Psoas muscle (tissue), 7 donors: ENCODE measurements at regions not wholly inside any gene's neighbourhood (a gene's known extent, or its start where the extent isn't known, plus 50 kb on each side); places are given as distances from the start of the nearest gene placed in this dataset.

Experiments used
- ATAC-seq, 4 donors: fragments of 200-7000 bp; cut with Tn5 transposase; one replicate each; pipeline ENCODE4 v1.9.1; 2020; ENCODE audit warnings: moderate library complexity in 3 of 4, mild to moderate bottlenecking in 2 of 4
- DNase-seq, 2 donors: peaks; one replicate each; pipeline ENCODE4 v3.0.0-alpha.2; 2020
- H3K27ac ChIP-seq: fragments of 200-600 bp; one replicate; pipeline ENCODE4 v1.8.0; 2022
- H3K27me3 ChIP-seq, 3 donors: fragments of 200-600 bp in 1 of 3; one replicate each; pipeline versions ENCODE4 v1.6.1 to v1.8.0; 2013 to 2022; ENCODE audit warnings: low read length in 2 of 3, mild to moderate bottlenecking in 2 of 3, moderate library complexity in 1 of 3; ENCODE audit not compliant: insufficient read depth in 3 of 3
- H3K36me3 ChIP-seq, 2 donors: fragments of 200-600 bp in 1 of 2; one replicate each; pipeline versions ENCODE4 v1.6.1 to v1.8.0; 2013 to 2022; ENCODE audit warnings: low read depth in 1 of 2, mild to moderate bottlenecking in 1 of 2, moderate library complexity in 1 of 2; ENCODE audit not compliant: insufficient read depth in 1 of 2
- H3K4me1 ChIP-seq: fragments of 200-600 bp; one replicate; pipeline ENCODE4 v1.8.0; 2022
- H3K4me3 ChIP-seq: fragments of 200-600 bp; one replicate; pipeline ENCODE4 v1.8.0; 2022; ENCODE audit warnings: mild to moderate bottlenecking
- H3K9me3 ChIP-seq: fragments of 200-600 bp; one replicate; pipeline ENCODE4 v1.8.0; 2022
- WGBS, 3 donors: extraction: QIAGEN DNeasy Blood & Tissue Kit; methylation state at CpG; one replicate each; pipeline versions ENCODE4 v1.1.6 to v1.1.7; 2013; 5-methylcytosine and 5-hydroxymethylcytosine counted together
- intact Hi-C, 2 donors: fragments of 100-400 bp; cut with DNase I; formaldehyde crosslinking; loops; one replicate each; pipeline versions ENCODE4 v1.11.0 to v1.14.2; 2022
- TF ChIP-seq, protein P1 (sequence below): fragments of 200-600 bp; IDR thresholded peaks from one replicate; pipeline ENCODE4 v1.8.0; 2022; ENCODE audit warnings: antibody characterized with exemption
- donor health status: healthy with polysubstance abuse.
- donor health status: DM: no; HTN: no; CAD: no; lungs with moderate emphysema.
- donor health status: Bipolar disorder and iron deficiency.
- donor health status: healthy.
- donor health status: DM: yes; HTN: yes; CAD: no.
- donor health status: DM: no; HTN: no; CAD: no.
- donor health status: DM: yes; HTN: yes; CAD: no.

DNA sequence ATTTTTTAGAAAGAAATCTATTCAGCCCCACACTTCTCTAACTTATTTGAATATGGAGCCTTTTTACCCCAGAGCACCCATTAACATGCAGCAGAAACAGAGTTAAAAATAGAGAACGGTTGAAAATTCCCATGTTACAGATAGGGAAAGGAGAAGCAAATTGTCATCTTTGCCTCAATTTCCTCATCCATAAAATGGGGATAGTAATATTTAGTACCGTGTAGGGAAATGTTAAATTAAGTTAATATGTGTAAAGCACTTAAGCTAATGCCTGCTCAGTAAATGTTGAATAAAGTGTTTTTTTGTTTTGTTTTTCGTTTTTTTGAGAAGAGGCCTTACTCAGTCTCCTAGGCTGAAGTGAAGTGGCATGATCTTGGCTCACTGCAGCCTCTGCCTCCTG is 50.3 kb downstream of the NAV1 start:
- H3K27me3 ChIP-seq = no peaks in the 10 kb centered on the region
- WGBS, 3 donors = 86 to 93% (median 89%) methylated on average over 3 of the region's 3 CpGs
- no peak overlapping the region for H3K4me3 ChIP-seq
- no peaks in the 10 kb centered on the region for H3K9me3 ChIP-seq
- no peaks in the 10 kb centered on the region for H3K4me1 ChIP-seq
- TF ChIP-seq, protein P1, sequence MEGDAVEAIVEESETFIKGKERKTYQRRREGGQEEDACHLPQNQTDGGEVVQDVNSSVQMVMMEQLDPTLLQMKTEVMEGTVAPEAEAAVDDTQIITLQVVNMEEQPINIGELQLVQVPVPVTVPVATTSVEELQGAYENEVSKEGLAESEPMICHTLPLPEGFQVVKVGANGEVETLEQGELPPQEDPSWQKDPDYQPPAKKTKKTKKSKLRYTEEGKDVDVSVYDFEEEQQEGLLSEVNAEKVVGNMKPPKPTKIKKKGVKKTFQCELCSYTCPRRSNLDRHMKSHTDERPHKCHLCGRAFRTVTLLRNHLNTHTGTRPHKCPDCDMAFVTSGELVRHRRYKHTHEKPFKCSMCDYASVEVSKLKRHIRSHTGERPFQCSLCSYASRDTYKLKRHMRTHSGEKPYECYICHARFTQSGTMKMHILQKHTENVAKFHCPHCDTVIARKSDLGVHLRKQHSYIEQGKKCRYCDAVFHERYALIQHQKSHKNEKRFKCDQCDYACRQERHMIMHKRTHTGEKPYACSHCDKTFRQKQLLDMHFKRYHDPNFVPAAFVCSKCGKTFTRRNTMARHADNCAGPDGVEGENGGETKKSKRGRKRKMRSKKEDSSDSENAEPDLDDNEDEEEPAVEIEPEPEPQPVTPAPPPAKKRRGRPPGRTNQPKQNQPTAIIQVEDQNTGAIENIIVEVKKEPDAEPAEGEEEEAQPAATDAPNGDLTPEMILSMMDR = no peak
- no peak overlapping the region for H3K27ac ChIP-seq
- no peaks in the 10 kb centered on the region for H3K36me3 ChIP-seq
- DNase-seq (no peak), ATAC-seq (no peak)
- intact Hi-C loops = no loop called here

DNA sequence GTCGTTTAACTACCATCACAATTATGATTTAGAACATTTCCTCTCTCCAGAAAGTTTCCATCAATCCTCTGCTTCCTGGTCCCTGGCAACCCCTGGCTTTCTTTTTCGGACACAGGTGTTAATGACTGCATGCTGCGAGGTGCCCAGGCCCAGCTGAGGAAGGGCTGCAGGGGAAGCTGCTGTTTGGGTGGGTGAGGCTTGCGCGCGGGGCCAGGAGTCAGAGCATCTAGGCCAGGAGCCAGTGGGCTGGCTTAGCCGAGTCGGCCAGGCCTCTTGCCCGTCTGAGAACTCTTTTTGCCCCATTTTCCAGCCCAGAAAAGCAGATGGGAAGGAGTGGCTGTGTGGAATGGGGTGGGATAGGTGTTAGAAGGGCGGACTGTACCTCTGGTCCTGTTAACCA is 51.5 kb downstream of the NAV1 start:
- Histone ChIP-seq H3K27me3 (no peaks in the 10 kb centered on the region), H3K4me1 (no peaks in the 10 kb centered on the region), H3K36me3 (no peaks in the 10 kb centered on the region), H3K27ac (no peak overlapping the region), H3K9me3 (no peaks in the 10 kb centered on the region), H3K4me3 (no peak overlapping the region)
- WGBS, 3 donors = 55 to 84% (median 72%) methylated on average over 9 to 10 of the region's 10 CpGs
- TF ChIP-seq, protein P1 = no peak
- no peak for ATAC-seq
- DNase-seq = no peak
- intact Hi-C loops = no loop called here

DNA sequence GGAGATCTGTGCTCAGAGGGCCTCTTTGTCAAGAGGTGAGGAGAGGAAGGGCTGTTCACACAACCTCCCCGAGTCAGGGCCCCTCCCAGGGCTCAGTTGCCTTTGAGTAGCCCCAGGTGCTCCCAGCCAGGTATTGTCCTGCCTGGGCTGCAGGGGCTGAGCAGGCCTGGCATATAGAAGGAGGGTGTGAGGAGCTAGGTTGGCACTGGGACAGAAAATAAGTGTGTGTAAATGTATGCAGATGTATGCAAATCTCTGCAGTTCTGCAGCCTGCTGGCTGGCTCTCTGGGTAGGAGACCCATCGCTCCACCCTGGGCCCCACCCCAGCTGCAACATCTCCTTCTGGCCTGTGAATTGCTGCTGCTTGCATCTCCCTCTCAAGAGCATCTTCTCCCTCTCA is 52.4 kb downstream of the NAV1 start:
- intact Hi-C loops = no loop called here
- Histone ChIP-seq H3K36me3 (no peaks in the 10 kb centered on the region), H3K27ac (no peak overlapping the region), H3K27me3 (no peaks in the 10 kb centered on the region), H3K4me1 (no peaks in the 10 kb centered on the region), H3K9me3 (no peaks in the 10 kb centered on the region), H3K4me3 (no peak overlapping the region)
- ATAC-seq (no peak), DNase-seq (no peak)
- TF ChIP-seq, protein P1 = no peak
- WGBS, 3 donors = 82 to 93% (median 88%) methylated on average over 2 of the region's 2 CpGs

DNA sequence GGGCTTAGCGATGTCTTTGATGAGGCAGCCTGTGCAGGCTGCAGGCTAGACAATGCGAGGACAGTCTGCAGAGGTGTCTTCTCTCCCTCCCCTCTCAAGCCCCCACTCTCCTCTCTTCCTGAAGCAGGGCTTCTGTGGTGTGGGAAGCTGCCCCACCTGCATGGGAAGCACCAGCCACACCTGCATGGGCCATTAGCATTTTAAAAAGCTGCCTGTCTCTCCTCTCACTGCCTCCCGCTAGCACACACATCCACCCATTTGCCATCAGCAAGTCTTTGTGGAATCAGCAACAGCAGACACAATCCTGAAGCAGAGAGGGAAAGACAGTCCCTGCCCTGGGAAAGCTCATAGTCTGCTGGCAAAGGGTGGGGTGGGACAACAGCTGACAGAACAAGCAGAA is 53.1 kb downstream of the NAV1 start:
- Histone ChIP-seq H3K36me3 (no peaks in the 10 kb centered on the region), H3K4me1 (no peaks in the 10 kb centered on the region), H3K9me3 (no peaks in the 10 kb centered on the region), H3K27me3 (no peaks in the 10 kb centered on the region), H3K27ac (no peak overlapping the region), H3K4me3 (no peak overlapping the region)
- DNase-seq (no peak), ATAC-seq (no peak)
- intact Hi-C loops = no loop called here
- 85 to 92% (median 87%) methylated on average over 3 of the region's 3 CpGs for WGBS, 3 donors
- TF ChIP-seq, protein P1 = no peak

DNA sequence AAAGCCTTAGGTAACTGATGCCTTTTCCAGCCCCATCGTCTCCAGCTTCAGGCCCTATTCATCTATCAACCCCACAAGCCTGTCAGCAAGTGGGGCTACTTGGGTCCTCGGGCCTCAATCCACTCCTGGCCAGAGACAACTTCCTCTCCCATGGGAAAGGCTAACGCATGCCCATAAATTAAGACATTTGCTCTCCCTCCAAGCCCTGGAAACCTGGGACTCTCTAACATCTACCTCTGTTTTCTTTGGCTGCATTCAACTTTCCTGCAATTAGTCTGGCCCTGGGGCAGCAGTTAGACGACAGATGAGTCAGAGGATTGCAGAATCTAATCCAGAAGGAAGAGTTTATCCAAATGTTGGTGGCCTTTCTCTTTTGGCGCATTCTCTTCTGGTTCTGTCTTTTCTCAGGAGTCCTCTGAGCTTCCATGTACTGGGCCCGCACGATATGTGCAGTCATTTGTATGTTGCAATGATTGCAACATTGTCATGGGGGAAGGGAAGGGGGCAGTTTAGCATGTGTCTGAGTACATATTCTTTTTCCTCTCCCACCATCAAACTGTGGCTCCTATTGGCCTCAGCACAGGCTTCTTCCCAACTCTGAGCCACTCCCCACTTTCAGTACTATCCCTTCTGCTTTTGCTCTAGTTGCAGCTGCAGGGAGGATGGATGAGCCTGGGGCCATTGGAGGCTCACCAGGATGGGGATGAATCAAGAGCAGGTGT is 54.4 kb downstream of the NAV1 start:
- ATAC-seq (peak; percentile 58 to 80 (median 72)), DNase-seq (peak; percentile 52 to 64)
- Histone ChIP-seq H3K4me3 (no peak overlapping the region), H3K9me3 (no peaks in the 10 kb centered on the region), H3K4me1 (no peaks in the 10 kb centered on the region), H3K27ac (no peak overlapping the region), H3K36me3 (no peaks in the 10 kb centered on the region), H3K27me3 (no peaks in the 10 kb centered on the region)
- intact Hi-C loops = no loop called here
- TF ChIP-seq, protein P1 = no peak
- 53 to 61% (median 58%) methylated on average over 7 of the region's 7 CpGs for WGBS, 3 donors
